Islet precursor cell (in vitro differentiated cells): ENCODE measurements at regions not wholly inside any gene's neighbourhood (a gene's known extent, or its start where the extent isn't known, plus 50 kb on each side); places are given as distances from the start of the nearest gene placed in this dataset.

ENCODE experiments used
- DNase-seq: peaks from one replicate; pipeline ENCODE4 v3.0.0-alpha.2; 2018

- DNase-seq: no peak
These were observed 59.5 kb upstream of the GGTLC1 start for GRCh38 chr20:24048024-24048611.

GRCh38 chr20:24046888-24047287 is 58.3 kb upstream of the GGTLC1 start:
- DNase-seq: no peak

GRCh38 chr20:24045621-24046318 is 57.2 kb upstream of the GGTLC1 start:
- DNase-seq: no peak

GRCh38 chr20:24043294-24043693 is 54.7 kb upstream of the GGTLC1 start:
- DNase-seq: no peak

- no peak for DNase-seq
These were observed 54.1 kb upstream of the GGTLC1 start for GRCh38 chr20:24042646-24043045.

GRCh38 chr20:24040896-24041459 is 52.4 kb upstream of the GGTLC1 start:
- DNase-seq: no peak

- no peak for DNase-seq
These were observed 50.6 kb upstream of the GGTLC1 start for GRCh38 chr20:24039196-24039595.
